ENCODE measurements at regions not wholly inside any gene's neighbourhood (a gene's known extent, or its start where the extent isn't known, plus 50 kb on each side); places are given as distances from the start of the nearest gene placed in this dataset.
"Not testable (repeated sequence)": the region's sequence is repeated elsewhere in the genome, so short reads cannot be mapped to it uniquely, and the experiment has no call there.

- DNase-seq: no peak
These were observed 312.3 kb upstream of the ID2 start for GRCh38 chr2:8369522-8369921.

DNA sequence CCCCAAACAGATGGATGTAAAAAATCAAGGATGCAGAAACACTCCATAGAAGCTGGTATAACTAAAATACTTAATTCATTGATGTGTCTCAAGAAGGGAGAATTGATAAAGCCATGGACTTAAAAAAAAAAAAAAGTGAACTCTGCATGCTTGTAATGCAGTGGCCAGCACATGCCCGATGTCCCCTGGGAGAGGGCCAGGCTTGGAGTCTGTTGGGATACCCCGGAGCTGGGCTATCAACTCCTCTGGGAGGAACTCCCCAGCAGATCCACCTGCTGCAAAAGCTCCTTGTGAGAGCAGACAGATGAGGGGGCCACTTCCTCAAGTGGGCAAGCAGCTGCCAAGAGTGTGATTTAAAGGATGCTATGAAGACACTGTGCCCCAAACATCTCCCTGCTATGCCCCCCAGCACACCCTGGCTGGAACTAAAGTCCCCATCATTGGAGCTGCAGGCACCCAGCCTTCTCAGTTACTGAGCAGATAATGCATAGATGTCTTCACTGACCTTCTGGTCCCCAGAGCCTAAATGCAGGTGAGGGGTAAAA is 311.5 kb upstream of the ID2 start:
- DNase-seq: no peak

GRCh38 chr2:8371653-8372052 is 310.2 kb upstream of the ID2 start:
- DNase-seq: no peak

GRCh38 chr2:8374782-8375181 is 307.1 kb upstream of the ID2 start:
- DNase-seq: no peak

DNA sequence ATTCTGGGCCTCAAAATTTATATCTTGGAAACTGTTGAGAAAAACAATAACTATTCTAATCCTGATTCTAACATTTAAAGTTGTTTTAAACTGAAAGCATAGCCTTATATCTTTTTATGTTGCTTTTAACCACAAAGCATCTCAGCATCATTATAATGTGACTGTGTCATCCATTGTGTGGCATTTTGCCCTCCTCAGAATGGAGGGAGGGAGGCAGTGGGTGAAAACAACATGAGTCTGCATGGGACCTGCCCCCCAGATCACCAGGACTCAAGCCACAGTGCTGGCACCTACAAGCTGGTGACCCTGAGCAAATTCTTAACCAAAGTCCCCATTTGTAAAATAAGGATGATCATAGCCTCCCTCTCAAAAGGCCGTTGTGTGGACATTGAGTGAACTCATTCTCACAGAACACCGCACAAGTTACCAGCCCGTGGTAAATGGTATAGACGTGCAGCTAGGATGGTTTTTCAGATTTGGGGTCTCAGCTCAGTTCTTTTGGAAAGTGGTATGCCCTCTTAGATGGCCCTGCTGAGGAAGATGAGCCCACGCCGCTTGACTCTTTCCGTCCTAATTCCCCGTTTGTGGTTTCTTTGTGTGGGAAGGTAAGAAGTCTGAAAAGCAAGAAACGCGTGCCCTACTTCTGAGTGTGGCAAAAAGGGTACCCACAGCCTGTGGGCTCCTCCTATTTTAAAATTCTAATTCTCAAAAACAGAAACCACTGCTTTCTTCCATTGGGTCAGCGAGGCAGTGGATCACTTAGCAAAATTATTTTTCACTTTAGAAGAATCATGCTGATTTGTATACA is 305.0 kb upstream of the ID2 start:
- DNase-seq: peak in 1 of 5 donors; percentile 6

GRCh38 chr2:8378016-8378810 is 303.6 kb upstream of the ID2 start:
- DNase-seq: peak in 1 of 5 donors; percentile 17

DNA sequence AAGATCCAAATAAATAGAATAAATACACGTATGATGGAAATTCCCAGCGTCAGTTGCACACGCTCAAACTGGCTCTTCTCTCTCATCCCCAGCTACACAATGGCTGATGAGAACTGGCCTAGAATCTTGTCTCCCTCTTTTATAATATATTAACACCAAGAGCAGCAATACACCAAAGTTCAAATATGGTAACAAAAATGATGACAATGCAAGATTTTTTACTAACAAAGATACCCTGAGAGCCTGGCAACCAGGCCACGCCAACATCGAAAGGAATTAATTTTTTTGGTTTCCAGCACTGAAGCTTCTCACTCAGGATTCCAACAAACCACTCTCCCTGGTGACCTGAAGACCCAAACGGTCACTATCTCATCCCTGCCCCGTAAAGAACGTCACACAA is 302.7 kb upstream of the ID2 start:
- no peak for DNase-seq

DNA sequence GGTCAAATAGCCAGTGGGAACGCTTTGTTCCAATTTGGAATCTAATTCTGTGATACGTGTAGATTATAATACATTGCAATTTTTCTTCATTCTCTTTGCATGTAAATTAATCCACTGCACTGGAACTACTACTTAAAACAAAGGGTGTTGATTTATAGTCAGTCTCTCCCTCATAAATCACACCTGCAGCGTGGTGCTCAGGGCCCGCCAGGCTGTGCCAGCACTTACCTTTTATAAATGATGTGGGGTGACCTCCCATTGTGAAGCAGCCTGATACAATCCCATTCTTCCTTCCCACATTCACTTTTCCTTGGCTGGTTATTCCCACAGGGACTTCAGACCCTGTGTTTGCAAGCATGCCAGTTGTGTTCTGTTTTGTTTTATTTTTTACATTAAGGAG is 302.3 kb upstream of the ID2 start:
- no peak for DNase-seq

DNA sequence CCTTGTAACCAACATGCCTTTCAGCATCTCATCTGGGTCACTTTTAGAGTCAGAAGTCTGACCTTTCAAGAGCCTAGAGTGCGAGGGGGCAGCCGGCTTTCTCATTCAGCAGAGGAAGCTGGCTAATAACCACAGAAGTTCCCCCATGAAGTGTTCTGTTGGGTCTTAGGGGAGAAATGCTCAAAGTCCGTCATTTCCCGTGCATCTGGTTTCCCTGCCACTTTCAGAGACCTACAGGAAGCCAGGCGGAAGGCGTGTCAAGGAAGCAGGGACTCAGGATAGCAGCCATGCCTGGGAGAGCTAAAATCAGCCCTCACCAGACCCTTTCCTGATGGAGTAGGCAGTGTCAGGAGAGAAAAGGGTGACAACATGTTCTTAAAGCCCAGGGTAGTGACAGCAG is 301.8 kb upstream of the ID2 start:
- DNase-seq: no peak

DNA sequence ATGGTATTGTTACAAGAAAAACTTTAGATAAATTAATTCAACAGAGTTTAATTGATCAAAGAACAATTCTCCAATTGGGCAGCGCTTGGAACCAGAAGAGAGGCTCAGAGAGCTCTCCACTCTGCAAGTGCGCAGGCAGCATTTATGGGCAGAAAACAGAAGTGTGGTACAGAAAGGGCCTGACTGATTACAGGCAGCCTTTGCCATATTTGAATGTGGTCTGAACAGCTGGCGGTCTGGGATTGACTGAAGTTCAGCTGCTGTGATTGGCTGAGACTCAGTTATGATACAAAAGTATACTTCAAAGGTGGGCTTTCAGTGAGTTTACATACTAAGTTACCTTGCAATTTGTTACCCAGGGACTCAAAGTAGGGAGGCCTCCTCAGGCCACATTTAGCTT is 301.3 kb upstream of the ID2 start:
- no peak for DNase-seq

- no peak for DNase-seq
These were observed 299.4 kb upstream of the ID2 start for GRCh38 chr2:8382485-8382884.

GRCh38 chr2:8386748-8387147 is 295.1 kb upstream of the ID2 start:
- DNase-seq: not testable (repeated sequence)

- no peak for DNase-seq
These were observed 293.1 kb upstream of the ID2 start for GRCh38 chr2:8388781-8389180.

DNA sequence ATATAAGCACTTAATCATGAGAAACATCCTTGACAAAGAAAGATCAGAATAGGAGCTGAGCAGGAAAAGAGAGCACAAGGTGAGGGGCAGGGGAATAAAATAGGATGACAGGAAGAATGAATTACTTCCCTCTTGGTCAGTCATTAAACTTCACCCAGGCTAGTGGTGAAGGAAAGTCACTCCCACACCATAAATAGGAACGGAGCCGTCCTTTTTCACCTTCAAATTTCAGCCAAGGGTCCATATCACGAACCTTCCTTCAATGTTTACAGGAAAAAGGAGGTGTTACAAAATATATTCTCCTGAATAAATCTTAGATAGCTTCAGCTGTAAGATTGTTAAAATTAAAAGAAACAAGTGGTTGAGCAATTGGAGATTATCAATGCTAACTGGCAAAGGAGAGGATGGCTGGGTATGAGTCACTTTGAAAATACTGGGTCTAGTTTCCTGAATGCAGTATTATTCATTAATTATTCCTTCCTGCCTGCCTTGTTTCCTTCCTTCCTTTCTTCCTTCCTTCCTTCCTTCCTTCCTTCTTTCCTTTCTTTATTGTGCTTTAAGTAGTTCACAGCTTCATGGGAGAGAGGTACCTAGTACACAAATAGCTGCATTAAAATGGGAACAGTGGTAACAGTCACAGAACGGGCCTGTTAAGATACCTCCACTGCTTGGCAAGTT is 292.3 kb upstream of the ID2 start:
- DNase-seq: no peak

DNA sequence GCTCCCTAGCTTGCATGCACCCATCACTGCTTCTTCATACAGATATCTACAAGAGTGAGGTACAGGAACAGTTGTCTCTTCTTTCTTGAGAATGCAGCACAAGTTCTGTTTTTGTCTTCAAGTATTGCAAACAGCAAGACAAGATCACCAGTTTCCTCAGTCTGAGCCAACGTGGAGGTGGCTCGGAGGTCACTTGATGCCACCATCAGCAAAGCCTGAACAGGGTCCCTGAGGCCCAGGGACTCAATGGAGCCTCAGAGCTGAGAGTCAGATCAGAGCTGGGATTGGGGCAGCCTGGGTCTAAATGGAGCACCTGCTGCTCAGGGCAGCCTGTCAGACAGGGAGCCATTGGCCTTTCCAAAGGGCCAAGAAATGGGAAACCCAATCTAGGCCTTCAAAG is 290.7 kb upstream of the ID2 start:
- DNase-seq: no peak

DNA sequence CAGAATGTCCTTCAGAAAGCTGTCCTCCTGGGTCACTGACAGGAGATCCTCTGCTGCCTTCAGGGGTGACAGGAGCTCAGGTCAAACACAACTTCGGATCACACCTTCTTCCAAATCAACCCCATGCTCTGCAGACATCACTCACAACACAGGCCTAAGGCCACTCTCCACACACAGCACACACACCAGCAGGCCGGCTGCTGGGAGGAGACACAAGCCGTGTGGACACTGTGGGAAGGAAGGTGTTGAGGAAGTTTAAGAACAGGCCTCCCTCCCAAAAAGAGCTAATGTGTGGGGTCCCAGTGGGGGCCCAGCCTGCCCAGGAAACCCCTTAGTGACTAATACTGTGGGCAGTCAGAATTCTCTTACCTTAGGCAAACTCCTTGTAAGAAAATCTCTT is 290.3 kb upstream of the ID2 start:
- no peak for DNase-seq

GRCh38 chr2:8392098-8392866 is 289.6 kb upstream of the ID2 start:
- DNase-seq: no peak

GRCh38 chr2:8393506-8393905 is 288.4 kb upstream of the ID2 start:
- no peak for DNase-seq

GRCh38 chr2:8394131-8394530 is 287.7 kb upstream of the ID2 start:
- no peak for DNase-seq

- DNase-seq: no peak
These were observed 287.1 kb upstream of the ID2 start for GRCh38 chr2:8394569-8395359.

GRCh38 chr2:8395718-8396117 is 286.1 kb upstream of the ID2 start:
- no peak for DNase-seq
